ENCODE measurements at regions not wholly inside any gene's neighbourhood (a gene's known extent, or its start where the extent isn't known, plus 50 kb on each side); places are given as distances from the start of the nearest gene placed in this dataset.

DNA sequence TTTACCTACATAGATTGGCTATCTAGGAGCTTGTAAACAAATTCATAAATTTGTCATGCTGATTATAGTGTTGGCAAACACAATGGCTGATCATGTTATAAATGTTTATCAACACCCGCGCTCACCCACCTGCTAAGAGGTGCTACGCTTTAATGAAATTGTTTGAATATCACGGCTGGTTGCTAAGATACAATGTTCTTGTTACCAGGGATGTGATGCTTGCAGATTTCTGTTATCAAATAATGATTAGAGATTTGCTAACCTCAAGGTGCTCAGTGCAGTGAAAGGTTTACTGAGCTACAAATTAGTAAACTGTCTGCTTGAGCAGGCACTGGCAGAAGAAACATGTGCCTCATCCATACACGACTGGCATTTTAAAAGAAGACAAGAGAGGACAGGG is 160.0 kb upstream of the ZEB2 start:
- no peak for ATAC-seq
- TF ChIP-seq, protein P1, sequence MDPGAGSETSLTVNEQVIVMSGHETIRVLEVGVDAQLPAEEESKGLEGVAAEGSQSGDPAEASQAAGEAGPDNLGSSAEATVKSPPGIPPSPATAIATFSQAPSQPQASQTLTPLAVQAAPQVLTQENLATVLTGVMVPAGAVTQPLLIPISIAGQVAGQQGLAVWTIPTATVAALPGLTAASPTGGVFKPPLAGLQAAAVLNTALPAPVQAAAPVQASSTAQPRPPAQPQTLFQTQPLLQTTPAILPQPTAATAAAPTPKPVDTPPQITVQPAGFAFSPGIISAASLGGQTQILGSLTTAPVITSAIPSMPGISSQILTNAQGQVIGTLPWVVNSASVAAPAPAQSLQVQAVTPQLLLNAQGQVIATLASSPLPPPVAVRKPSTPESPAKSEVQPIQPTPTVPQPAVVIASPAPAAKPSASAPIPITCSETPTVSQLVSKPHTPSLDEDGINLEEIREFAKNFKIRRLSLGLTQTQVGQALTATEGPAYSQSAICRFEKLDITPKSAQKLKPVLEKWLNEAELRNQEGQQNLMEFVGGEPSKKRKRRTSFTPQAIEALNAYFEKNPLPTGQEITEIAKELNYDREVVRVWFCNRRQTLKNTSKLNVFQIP (CRISPR knock-in tag; IDR thresholded peaks at IDR 0.05; ENCODE audit: borderline replicate concordance, low read depth) = no peak
- no peak for TF ChIP-seq ARNTL (CRISPR knock-in tag; IDR thresholded peaks at IDR 0.05; ENCODE audit: borderline replicate concordance, low read depth)

- ATAC-seq = no peak
- TF ChIP-seq ISL1 (CRISPR knock-in tag; IDR thresholded peaks at IDR 0.05) = no peak
- no peak for TF ChIP-seq GLIS3 (CRISPR knock-in tag; IDR thresholded peaks at IDR 0.05)
- no peak for TF ChIP-seq CREB5 (CRISPR knock-in tag; IDR thresholded peaks at IDR 0.05; ENCODE audit: low read depth)
- no peak for TF ChIP-seq ZFP3 (CRISPR knock-in tag; IDR thresholded peaks at IDR 0.05)
- TF ChIP-seq, protein P2, sequence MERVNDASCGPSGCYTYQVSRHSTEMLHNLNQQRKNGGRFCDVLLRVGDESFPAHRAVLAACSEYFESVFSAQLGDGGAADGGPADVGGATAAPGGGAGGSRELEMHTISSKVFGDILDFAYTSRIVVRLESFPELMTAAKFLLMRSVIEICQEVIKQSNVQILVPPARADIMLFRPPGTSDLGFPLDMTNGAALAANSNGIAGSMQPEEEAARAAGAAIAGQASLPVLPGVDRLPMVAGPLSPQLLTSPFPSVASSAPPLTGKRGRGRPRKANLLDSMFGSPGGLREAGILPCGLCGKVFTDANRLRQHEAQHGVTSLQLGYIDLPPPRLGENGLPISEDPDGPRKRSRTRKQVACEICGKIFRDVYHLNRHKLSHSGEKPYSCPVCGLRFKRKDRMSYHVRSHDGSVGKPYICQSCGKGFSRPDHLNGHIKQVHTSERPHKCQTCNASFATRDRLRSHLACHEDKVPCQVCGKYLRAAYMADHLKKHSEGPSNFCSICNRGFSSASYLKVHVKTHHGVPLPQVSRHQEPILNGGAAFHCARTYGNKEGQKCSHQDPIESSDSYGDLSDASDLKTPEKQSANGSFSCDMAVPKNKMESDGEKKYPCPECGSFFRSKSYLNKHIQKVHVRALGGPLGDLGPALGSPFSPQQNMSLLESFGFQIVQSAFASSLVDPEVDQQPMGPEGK (CRISPR knock-in tag; IDR thresholded peaks at IDR 0.05; ENCODE audit: borderline replicate concordance) = no peak
- TF ChIP-seq ZNF8 (CRISPR knock-in tag; IDR thresholded peaks at IDR 0.05) = no peak
- TF ChIP-seq TOX (CRISPR knock-in tag; IDR thresholded peaks at IDR 0.05; ENCODE audit: borderline replicate concordance) = no peak
- TF ChIP-seq ESRRG (CRISPR knock-in tag; IDR thresholded peaks at IDR 0.05) = no peak
- no peak for TF ChIP-seq ZNF70 (CRISPR knock-in tag; IDR thresholded peaks at IDR 0.05)
- no peak for TF ChIP-seq OSR1 (CRISPR knock-in tag; IDR thresholded peaks at IDR 0.05)
- no peak for TF ChIP-seq RARB (CRISPR knock-in tag; IDR thresholded peaks at IDR 0.05)
- no peak for TF ChIP-seq SNAI2 (CRISPR knock-in tag; IDR thresholded peaks at IDR 0.05)
- TF ChIP-seq PPARA (CRISPR knock-in tag; IDR thresholded peaks at IDR 0.05; ENCODE audit: borderline replicate concordance) = no peak
These were observed 158.8 kb upstream of the ZEB2 start for GRCh38 chr2:144678736-144679135.

DNA sequence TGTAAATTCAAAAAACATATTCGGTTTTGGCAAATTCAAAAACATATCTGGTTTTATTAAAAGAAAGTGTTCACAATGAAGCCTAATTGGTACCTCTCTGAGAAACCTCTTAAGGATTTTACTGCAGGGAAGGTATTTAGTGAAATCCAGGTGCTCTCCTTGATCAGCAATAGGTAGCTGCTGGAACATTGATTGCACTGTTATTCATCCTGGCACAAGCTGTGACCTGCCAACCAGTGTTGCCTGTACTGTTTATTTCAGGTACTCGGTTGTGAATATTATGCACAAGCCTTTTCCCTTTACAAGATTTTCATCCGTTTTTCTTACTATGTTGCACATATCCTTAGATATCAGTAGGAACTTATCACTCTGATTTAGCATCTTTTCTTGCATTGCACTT is 155.8 kb upstream of the ZEB2 start:
- TF ChIP-seq, protein P2 (CRISPR knock-in tag; IDR thresholded peaks at IDR 0.05; ENCODE audit: borderline replicate concordance) = no peak
- no peak for TF ChIP-seq ZFP3 (CRISPR knock-in tag; IDR thresholded peaks at IDR 0.05)
- TF ChIP-seq CSRNP3 (CRISPR knock-in tag; IDR thresholded peaks at IDR 0.05) = no peak
- no peak for TF ChIP-seq OSR1 (CRISPR knock-in tag; IDR thresholded peaks at IDR 0.05)
- TF ChIP-seq, protein P1 (CRISPR knock-in tag; IDR thresholded peaks at IDR 0.05; ENCODE audit: borderline replicate concordance, low read depth) = no peak
- no peak for TF ChIP-seq TOX (CRISPR knock-in tag; IDR thresholded peaks at IDR 0.05; ENCODE audit: borderline replicate concordance)
- TF ChIP-seq RARB (CRISPR knock-in tag; IDR thresholded peaks at IDR 0.05) = no peak
- TF ChIP-seq TCF4 (CRISPR knock-in tag; IDR thresholded peaks at IDR 0.05; ENCODE audit: borderline replicate concordance) = no peak
- no peak for TF ChIP-seq PPARA (CRISPR knock-in tag; IDR thresholded peaks at IDR 0.05; ENCODE audit: borderline replicate concordance)
- no peak for TF ChIP-seq CREB5 (CRISPR knock-in tag; IDR thresholded peaks at IDR 0.05; ENCODE audit: low read depth)
- TF ChIP-seq ESRRG (CRISPR knock-in tag; IDR thresholded peaks at IDR 0.05) = no peak
- no peak for TF ChIP-seq ARNTL (CRISPR knock-in tag; IDR thresholded peaks at IDR 0.05; ENCODE audit: borderline replicate concordance, low read depth)
- no peak for TF ChIP-seq CSDC2 (CRISPR knock-in tag; IDR thresholded peaks at IDR 0.05)
- TF ChIP-seq ISL1 (CRISPR knock-in tag; IDR thresholded peaks at IDR 0.05) = no peak
- TF ChIP-seq ZNF70 (CRISPR knock-in tag; IDR thresholded peaks at IDR 0.05) = no peak
- TF ChIP-seq ZNF8 (CRISPR knock-in tag; IDR thresholded peaks at IDR 0.05) = no peak
- no peak for TF ChIP-seq ZNF565 (CRISPR knock-in tag; conservative IDR thresholded peaks at IDR 0.05; ENCODE audit: low read depth)
- no peak for TF ChIP-seq GLIS3 (CRISPR knock-in tag; IDR thresholded peaks at IDR 0.05)
- no peak for ATAC-seq
